ENCODE measurements at regions not wholly inside any gene's neighbourhood (a gene's known extent, or its start where the extent isn't known, plus 50 kb on each side); places are given as distances from the start of the nearest gene placed in this dataset.

DNA sequence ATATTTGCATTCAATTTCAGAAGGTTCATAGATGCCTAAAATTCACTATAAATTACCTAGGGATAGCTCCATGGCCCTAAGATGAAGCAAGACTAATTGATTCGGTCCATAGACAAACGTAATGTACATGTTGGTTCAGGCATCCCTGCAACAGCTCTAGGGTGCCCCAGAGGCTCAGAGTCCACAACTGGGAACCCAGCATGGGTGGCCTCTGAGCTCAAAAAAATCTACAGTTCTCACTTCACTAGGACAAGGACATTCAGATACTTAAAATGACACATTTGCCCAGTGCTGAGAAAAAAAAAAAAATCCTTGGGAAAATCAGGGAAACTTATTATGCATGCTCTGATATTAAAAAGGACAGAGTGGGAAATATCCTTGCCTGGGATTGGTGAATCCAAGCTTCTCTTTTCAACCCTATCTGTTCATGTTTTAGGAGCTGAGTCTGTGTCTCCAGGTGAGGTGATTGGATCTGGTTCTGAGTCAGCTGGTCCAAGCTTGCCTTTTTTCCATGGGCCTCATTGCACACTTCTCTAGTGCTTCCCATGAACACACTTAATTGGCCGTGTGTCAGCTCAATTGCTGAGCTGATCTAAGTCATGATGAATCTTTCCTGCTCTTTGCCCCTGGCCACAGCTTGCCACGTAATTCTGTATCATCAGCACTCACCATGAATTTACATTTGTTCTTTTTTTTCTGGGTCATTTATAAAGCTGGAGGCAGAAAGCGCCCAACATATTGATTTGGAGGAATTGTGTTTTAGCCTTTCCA lies 116.3 kb upstream of the RCN1 start:
- DNase-seq (ENCODE audit: low spot score): no peak
- in situ Hi-C loops (cut with MboI; ENCODE audit: low pct_unique_long_range_greater_than_20kb, low sequenced_read_pairs, unreplicated experiment): no loop called here
- TF ChIP-seq, protein P1, sequence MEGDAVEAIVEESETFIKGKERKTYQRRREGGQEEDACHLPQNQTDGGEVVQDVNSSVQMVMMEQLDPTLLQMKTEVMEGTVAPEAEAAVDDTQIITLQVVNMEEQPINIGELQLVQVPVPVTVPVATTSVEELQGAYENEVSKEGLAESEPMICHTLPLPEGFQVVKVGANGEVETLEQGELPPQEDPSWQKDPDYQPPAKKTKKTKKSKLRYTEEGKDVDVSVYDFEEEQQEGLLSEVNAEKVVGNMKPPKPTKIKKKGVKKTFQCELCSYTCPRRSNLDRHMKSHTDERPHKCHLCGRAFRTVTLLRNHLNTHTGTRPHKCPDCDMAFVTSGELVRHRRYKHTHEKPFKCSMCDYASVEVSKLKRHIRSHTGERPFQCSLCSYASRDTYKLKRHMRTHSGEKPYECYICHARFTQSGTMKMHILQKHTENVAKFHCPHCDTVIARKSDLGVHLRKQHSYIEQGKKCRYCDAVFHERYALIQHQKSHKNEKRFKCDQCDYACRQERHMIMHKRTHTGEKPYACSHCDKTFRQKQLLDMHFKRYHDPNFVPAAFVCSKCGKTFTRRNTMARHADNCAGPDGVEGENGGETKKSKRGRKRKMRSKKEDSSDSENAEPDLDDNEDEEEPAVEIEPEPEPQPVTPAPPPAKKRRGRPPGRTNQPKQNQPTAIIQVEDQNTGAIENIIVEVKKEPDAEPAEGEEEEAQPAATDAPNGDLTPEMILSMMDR (IDR thresholded peaks at IDR 0.05; ENCODE audit: extremely low read depth, insufficient read depth, missing control alignments): no peak

DNA sequence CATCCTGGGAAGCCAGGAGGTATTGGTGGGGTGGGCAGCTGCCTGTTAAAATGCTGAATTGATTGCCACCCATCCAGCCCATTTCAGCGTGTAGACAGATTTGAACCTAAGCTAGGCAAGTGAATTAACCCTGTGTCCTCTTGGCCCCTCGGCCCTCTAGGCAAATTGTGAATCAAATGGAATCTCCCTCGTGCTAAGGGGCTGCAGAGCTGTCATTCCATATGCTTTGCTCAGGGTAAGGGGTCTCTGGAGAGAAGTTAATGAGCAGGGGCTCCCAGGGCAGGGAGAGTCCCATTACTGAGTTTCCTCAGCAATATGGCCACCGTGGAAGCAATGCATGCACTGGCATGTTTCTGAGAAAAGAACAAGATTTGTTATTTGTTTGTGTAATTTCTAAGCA lies 117.7 kb upstream of the RCN1 start:
- TF ChIP-seq, protein P1 (IDR thresholded peaks at IDR 0.05; ENCODE audit: extremely low read depth, insufficient read depth, missing control alignments): no peak
- no peak for DNase-seq (ENCODE audit: low spot score)
- in situ Hi-C loops (cut with MboI; ENCODE audit: low pct_unique_long_range_greater_than_20kb, low sequenced_read_pairs, unreplicated experiment): no loop called here

DNA sequence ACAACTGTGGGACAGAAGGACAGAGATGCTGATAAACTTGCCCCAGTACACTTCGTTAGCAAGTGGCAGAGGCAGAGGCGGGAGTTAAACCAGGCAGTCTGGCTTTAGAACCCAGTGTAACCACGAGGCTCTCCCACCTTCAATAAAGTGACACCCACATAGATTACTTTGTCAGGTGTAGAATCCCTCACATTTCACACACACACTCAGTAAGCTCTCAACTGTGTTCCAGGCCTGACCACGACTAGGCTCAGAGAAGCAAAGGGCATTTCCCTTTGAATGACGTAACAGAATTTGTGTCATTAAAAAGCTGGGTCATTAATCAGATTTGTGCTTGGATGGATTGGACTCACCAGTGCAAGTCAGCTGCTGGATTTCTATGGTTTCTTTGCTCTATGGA lies 118.3 kb upstream of the RCN1 start:
- in situ Hi-C loops (cut with MboI; ENCODE audit: low pct_unique_long_range_greater_than_20kb, low sequenced_read_pairs, unreplicated experiment): no loop called here
- TF ChIP-seq, protein P1 (IDR thresholded peaks at IDR 0.05; ENCODE audit: extremely low read depth, insufficient read depth, missing control alignments): no peak
- DNase-seq (ENCODE audit: low spot score): no peak

DNA sequence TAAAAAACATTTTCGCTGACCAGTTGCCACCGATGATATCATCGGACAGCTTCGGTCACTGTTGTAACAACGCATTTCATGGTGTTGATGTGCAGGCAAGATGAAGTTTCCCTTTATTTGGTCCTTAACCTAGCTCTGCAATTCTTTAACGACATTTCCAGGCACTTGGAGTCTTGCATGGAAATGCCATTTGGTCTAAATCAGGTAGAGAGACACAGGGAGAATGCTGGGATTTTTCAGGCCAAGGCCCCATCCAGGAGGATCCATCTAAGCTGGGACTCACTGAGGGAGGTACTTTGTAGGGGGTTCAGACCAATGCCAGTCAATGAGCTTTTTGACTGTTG lies 121.5 kb upstream of the RCN1 start:
- TF ChIP-seq, protein P1 (IDR thresholded peaks at IDR 0.05; ENCODE audit: extremely low read depth, insufficient read depth, missing control alignments): no peak
- DNase-seq (ENCODE audit: low spot score): no peak
- in situ Hi-C loops (cut with MboI; ENCODE audit: low pct_unique_long_range_greater_than_20kb, low sequenced_read_pairs, unreplicated experiment): no loop called here

DNA sequence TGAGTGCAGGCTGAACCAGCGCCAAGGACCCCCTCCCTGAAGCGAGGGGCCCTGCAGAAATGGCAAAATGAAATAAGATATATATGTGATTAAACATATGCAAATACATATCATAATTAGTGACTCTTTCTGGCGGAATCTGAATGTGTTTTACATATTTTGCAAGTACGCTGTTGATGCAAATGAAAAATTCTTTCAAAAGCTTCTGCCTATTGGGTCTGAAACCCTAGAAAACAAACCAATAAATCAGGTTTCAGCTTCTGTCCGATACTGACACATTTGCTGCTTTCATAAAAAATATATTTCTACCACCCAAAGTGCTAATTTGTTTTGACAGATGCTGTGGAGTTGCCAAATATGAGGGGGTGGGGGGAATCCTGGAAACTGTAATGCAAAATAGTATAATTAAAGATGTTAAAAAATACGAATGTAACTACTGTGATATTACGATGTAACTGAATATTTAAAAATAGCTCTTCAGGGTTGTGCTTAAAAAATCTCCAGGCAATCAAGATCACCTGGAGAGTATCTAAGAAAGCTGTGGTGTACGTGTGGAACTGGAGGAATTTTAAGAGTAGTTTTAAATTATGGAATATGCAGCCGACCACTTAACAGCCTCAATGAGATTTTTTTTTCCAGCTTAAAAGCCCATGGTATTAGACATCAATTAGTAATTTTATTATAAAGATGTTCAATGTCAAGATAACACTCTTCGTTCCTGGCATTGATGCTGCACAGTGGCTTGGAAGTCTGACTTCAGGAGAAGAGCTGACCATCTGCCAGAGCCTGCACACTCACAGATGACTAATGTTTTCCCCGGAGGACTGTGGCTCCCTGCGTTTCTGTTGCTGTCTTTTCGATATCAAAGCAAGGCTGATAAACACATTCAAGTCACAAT lies 122.2 kb upstream of the RCN1 start:
- DNase-seq (ENCODE audit: low spot score): no peak
- in situ Hi-C loops (cut with MboI; ENCODE audit: low pct_unique_long_range_greater_than_20kb, low sequenced_read_pairs, unreplicated experiment): no loop called here
- TF ChIP-seq, protein P1 (IDR thresholded peaks at IDR 0.05; ENCODE audit: extremely low read depth, insufficient read depth, missing control alignments): no peak

DNA sequence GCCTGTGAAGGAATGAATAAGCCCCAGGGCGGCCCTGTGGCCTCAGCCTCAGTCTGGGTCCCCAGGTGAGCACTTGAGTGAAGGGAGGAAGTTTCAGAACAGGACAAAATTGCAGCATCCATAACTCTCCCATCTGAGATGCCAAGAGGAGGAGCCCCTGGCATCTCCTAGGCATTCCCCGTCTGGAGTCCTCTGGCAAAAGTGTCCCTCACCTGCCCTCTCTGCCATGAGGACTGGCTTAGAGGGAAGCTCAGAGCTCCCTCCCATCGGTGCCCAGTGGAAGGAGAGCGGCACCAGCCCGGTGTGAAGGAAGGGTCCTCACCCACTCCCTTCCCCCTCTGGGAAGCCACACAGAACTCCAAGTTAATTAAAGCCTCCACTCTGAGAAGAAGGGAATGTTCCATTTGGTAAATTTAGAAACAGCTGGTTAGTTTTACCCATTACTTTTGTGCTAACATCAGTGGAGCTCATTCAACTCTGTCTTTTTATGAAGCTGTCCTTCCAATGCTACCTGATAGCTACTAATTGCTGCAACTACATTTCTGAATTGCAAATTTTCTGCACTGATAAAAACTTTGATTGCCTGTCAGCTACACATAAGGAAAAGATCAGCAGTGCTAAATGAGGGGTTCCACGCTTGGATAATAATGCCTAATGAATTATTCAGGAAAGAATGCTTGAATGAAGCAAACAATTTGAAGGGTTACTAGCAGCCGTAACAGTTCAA lies 123.3 kb upstream of the RCN1 start:
- TF ChIP-seq, protein P1 (IDR thresholded peaks at IDR 0.05; ENCODE audit: extremely low read depth, insufficient read depth, missing control alignments): no peak
- in situ Hi-C loops (cut with MboI; ENCODE audit: low pct_unique_long_range_greater_than_20kb, low sequenced_read_pairs, unreplicated experiment): no loop called here
- no peak for DNase-seq (ENCODE audit: low spot score)
